ENCODE measurements at regions not wholly inside any gene's neighbourhood (a gene's known extent, or its start where the extent isn't known, plus 50 kb on each side); places are given as distances from the start of the nearest gene placed in this dataset.

- TF ChIP-seq CTCF (IDR thresholded peaks at IDR 0.05) (no peak), TCF7L2 (IDR thresholded peaks at IDR 0.05; ENCODE audit: low read depth, low read length) (no peak), REST (IDR thresholded peaks at IDR 0.05; ENCODE audit: insufficient read depth in 1 of 2, low read depth in 2 of 2, low read length in 1 of 2) (no peak), SIN3A (IDR thresholded peaks at IDR 0.05; ENCODE audit: borderline replicate concordance, insufficient read depth, low read depth, low read length) (no peak)
Observed at GRCh38 chr5:124822647-124823046, 76.2 kb upstream of the ZNF608 start.
